Lower leg skin (tissue), 3 donors: ENCODE measurements at regions not wholly inside any gene's neighbourhood (a gene's known extent, or its start where the extent isn't known, plus 50 kb on each side); places are given as distances from the start of the nearest gene placed in this dataset.

ENCODE experiments used
- CTCF ChIP-seq, 3 donors: fragments of 450-650 bp; IDR thresholded peaks; one replicate each; pipeline ENCODE4 v1.5.1; 2016; ENCODE audit warnings: antibody characterized with exemption in 3 of 3, mild to moderate bottlenecking in 3 of 3, moderate library complexity in 2 of 3
- POLR2A ChIP-seq, 2 donors: fragments of 450-650 bp; IDR thresholded peaks; one replicate each; pipeline ENCODE4 v1.6.1; 2016 to 2017; ENCODE audit warnings: antibody characterized with exemption in 2 of 2, mild to moderate bottlenecking in 1 of 2, moderate library complexity in 1 of 2

GRCh38 chr15:24772266-24772665 is 96.7 kb downstream of the NPAP1 start:
- TF ChIP-seq CTCF (IDR thresholded peaks at IDR 0.05) (no peak), POLR2A (IDR thresholded peaks at IDR 0.05) (no peak)
